HS-27A (cell line): ENCODE measurements at regions not wholly inside any gene's neighbourhood (a gene's known extent, or its start where the extent isn't known, plus 50 kb on each side); places are given as distances from the start of the nearest gene placed in this dataset.
"Not testable (repeated sequence)": the region's sequence is repeated elsewhere in the genome, so short reads cannot be mapped to it uniquely, and the experiment has no call there.

Source experiments
- DNase-seq: peaks from one replicate; pipeline ENCODE4 v3.0.0-alpha.2; 2012; ENCODE audit warnings: low read depth, missing footprints

DNA sequence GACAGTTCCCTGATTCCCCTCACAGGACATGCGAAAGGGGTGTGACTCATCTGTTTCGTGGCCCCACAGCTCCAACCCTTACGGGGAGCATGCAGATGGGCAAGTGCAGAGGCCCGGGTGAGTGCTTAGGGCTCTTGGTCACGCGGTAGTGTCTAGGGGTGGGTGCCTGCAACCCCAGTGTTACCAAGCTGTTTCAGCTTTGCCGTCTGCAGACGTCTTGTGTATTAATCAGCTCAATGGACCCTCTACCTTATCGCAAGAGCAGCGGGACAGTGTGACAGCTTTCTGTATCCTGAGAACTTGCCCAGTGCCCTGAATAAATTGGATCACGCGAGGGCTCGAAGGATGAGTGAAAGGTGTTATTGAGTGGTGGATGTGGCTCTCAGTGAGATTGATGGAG is 816.4 kb upstream of the ANO3 start:
- no peak for DNase-seq

DNA sequence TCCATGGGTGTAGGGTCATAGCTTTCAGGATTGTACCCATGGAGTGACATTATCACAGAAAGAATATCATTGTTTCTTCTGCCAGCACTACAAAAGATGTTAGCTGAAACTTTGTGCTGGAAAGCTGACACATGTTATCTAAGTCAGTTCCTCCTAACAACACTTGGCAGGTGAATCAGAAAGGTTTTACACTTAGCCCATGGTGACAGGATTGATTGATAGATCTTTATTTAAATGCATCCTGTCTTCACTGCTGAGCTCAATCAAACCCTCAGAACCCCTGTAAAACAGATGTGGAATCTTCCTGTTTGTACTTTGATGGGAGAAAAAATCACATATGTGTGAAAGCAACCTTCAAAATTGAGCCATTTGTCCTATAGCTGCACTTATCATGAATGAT is 811.5 kb upstream of the ANO3 start:
- no peak for DNase-seq

DNA sequence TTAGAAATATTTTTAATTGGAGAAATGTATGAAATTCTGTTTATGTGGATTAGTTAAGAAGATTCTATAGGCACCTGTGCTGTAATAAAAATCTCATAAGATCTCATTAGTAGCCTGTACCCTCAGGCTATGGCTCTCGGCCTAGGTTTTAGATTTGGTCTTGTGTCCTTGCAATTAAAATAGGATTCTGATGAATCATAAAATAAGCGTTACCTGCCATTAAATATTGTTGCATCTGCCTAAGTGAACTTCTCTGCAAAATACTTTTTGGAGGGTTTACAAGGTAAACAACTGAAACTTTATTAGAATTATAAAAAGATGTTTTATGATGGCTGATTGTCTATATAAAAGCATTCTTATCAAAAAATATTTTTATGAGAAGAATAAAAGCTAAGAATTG is 804.1 kb upstream of the ANO3 start:
- DNase-seq: no peak

DNA sequence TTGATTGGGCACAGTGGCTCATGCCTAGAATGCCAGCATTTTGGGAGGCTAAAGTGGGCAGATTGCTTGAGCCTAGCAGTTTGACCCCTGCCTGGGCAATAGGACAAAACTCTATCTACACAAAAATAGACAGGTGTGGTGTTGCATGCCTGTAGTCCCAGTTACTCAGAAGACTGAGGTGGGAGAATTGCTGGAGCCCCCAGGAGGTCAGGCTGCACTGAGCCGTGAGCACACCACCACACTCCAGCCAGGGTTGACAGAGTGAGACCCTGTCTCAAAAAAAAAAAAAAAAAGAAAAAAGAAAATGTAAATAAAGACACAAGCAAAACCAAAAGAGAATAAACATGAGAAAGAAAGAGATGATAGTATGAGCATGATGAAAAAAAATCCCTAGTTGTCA is 802.4 kb upstream of the ANO3 start:
- no peak for DNase-seq

DNA sequence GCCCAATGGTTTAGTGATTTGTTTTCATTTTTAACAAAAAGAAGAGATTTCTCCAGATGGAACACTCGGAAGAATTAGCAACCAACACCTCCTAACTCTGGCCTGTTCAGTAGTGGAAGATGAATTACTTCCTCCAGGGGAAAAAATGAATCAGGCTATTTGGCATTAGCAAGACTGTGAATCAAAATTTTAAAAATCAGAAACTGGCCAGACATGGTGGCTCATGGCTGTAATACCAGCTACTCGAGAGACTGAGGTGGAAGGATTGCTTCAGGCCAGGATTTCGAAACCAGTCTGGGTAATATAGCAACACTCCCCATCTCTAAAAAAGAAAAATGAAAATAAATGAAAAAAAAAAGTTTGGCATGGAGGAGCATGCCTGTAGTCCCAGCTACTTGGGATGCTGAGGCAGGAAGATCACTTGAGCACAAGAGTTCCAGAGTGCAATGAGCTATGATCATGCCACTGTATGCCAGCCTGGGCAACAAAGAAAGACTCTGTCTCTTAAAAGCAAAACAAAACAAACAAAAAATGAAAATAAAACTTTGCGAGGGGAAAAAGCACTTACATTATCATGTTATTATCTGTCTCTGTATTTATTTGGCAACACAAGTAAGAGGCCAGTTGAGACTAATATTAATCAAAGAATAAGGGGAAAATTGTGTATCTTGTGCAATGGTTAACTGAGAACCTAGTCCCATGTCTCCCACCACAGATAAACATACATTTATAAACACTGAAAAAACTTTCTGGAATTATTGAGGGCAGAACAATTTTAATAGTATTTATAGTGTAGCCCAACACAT is 796.3 kb upstream of the ANO3 start:
- DNase-seq: no peak

DNA sequence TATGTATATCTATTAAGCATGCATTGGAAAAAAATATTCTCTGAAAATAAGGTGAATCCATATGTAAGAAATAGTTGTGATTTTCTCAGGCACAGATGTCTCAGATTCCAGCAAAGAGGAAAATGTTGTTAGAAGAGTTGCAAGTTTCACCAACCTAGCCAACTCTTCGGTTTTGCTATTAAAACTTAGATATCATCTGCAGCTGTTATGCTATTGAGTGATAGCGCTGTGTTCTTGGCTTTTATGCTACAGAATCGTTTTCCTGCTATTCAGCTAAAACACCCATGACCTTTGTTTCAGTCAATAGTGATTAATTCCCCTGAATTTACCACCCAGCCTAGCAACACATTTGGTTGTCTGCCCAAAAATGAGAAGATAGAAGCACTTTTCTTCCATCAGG is 795.6 kb upstream of the ANO3 start:
- no peak for DNase-seq

DNA sequence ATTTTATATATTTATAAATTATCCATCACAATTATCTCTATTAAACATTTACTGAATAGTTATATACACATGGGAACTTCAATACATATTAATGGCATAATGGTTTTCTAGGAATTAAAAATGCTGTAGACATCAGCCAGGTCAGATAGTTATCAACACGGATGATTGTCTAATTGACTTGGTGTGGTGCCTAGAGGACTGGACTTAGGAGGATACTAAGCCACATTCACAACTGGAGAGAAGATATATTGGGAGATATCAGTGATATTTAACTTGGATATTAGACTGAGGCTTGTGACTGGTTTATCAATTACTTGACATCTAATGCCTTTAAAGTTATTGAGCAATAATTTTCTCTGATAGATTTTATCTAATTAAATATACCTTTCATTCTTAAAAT is 794.5 kb upstream of the ANO3 start:
- no peak for DNase-seq

DNA sequence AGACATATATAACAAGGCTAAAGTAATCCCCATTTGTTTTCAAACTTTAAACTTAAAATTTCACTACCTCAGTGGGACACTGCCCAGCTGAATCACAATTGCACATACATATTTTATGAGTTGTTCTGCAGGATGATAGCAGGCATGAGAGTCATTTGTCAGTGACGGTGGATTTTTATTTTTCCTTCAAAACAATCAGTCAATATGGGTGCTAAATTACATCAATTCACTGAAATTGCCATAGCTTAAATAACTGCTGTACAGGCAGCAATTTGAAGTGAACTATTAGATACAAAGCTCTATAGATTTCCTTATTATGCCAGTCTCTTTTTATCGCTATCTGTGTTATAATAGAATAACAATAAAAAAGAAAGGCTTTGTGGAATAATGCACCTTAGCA is 784.6 kb upstream of the ANO3 start:
- DNase-seq: no peak

DNA sequence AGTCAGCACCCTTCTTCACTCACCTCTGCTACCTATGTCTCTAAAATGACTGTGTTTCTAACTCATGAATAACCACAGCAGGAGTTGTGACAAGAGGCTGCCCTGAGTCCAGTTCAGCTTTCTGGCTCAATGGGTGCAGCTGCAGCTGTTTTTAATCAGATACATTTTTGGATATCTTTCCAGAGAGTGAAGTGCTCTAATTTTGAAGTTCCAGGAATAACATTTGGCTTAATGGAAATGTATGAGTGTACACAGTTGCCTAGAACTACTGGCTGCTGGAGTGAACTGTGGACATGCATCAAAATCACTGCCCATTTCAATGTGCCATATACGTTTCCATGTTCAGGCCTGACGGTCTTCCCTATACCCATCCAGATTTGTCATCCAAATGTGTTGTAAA is 769.5 kb upstream of the ANO3 start:
- no peak for DNase-seq

DNA sequence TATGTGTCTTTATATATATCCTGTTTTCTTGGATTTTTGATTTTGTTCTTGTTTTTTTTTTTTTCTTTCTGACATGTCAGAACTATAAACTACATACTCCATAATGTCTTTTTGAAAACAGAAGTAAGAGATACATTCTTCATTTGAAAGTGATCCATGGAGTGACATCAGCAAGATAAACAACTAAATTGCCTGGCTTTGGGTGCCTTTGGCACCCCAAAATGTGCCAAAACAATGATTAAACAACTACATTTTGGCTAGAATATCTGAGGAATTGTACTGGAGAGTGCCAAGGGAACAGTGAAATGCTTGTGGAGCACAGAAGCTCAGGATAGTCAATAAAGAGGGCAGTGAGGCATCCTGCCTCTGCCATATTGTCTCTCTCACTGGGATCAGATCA is 766.1 kb upstream of the ANO3 start:
- no peak for DNase-seq

DNA sequence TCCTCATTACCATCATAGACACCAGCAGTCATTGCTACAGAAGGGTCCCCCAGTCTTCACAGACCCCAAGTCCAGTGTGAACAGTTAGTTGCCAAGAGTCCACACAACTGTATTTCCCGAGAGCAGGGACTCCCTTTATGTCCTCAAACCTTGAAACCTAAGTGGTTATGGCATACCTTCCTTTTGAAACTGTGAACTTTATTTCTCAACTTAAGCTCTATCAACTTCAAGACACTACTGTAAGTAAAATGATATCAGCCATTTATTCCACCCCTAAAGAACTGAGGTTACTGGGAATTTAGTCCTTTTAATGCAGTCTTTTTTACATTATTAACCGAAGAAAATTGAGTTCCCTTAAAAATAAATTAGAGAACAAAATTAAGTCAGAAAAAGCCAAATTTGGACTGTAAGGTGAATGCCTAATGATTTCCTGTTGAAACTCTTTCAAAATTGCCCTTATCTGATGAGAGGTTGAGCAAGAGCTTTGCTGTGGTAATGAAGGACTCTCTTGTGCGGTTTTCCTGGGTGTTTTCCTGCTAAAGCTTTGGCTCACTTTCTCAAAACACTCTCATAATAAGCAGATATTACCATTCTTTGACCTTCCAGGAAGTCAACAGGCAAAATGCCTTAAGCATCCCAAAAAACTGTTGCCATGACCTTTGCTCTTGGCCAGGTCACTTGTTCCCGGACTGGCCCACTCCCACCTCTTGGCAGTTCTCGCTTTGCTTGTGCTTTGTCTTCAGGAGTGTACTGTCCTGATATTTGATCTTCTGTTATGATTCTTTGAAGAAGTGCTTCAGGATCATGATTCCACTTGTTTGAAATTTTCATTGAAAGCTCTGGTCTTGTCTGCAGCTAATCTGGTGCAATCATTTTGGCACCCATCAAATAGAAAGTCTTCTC is 765.4 kb upstream of the ANO3 start:
- no peak for DNase-seq

DNA sequence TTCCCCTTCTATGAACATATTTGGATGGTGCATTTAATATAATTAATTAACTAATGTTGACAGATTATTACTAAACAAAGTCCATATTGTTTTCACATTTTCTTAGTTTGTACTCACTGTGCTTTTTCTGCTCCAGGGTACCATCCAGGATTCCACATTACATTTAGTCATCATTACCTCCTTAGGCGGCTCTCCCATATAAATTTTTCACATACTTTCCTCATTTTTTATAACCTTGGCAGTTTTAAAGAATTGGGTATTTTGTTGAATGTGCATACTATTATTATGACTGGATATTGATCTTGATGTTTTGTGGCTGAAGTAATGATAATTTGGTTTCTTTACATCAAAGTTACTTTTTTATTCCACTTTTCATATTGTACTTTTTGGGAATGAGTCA is 755.6 kb upstream of the ANO3 start:
- peak; percentile 50 for DNase-seq

DNA sequence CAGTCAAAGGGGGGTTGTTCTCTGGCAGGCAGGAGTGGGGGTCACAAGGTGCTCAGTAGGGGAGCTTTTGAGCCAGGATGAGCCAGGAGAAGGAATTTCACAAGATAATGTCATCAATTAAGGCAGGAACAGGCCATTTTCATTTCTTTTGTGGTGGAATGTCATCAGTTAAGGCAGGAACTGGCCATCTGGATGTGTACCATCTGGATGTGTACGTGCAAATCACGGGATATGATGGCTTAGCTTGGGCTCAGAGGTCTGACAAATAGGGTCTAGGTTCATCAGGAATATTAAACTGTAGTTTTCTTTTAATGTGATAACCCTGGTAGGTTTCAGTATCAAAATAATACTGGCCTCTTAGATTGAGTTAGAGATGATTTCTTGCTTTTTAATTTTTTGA is 752.4 kb upstream of the ANO3 start:
- DNase-seq: not testable (repeated sequence)

DNA sequence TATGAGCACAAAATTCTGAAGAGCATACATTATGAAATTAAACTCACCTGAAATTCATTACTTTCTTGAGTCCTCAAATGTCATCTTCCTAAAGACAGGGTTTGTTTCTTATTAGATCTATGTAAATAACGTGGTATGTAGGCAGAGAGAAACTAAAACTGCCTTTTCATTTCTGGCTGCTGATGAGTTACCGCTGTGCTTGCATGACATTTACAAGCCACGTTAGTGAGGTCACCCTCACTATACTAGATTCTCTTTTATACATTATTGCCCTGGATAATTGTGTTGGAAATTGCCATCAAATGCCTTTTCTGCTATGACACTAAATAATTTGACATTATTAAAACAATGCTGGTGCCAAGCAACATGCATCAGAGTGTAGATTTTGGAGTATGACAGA is 748.3 kb upstream of the ANO3 start:
- no peak for DNase-seq

DNA sequence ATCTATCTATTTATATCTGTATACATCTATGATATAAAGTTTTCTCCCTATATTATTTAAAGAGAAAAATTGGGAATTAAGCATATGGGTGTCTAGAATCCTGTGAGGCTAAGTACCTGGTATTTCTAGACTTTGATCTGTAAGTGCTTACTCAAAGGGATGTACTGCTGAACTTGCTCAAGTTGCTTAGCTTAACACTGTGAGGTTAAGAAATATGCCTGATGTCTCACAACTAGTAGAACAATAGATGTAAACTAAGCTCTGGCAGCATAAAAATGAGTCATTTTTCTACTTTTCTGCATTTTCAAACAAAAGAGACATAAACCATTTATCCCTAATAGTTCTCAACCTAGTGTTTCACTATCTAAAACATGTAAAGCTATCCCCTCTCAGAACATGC is 744.4 kb upstream of the ANO3 start:
- DNase-seq: no peak

DNA sequence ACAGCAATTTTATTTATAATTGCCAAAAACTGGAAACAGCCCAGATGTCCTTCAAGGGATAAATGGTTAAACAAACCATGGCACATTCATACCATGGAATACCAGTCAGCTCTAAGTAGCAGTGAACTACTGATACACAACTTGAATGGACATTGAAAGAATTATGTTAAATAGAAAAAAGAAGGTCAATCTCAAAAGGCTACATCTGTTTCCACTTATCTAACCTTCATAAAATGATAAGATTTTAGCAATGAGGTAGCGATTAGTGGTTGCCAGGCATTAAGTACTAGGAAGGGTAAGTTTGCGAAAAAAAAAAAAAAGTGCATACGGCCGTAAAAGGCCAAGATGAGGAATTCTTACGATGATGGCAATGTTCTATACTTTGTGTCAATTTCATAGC is 738.7 kb upstream of the ANO3 start:
- DNase-seq: no peak

DNA sequence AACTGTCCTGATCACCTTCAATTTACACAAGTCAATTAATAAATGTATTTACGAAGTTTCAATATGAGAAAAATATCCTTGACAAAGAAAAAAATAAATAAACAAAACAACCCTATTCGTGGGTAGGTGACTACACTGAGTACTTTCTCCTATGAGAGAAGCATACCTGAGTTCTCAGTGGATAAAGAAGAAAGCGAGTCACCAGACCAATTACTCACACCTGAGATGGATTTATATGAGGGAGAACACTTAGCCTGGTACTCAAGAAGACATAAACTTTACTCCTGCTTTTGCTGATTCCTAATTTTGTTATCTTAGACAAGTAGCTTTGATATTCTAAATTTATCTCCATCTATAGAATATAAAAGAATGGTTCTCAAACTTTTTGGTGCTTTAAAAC is 735.2 kb upstream of the ANO3 start:
- no peak for DNase-seq

DNA sequence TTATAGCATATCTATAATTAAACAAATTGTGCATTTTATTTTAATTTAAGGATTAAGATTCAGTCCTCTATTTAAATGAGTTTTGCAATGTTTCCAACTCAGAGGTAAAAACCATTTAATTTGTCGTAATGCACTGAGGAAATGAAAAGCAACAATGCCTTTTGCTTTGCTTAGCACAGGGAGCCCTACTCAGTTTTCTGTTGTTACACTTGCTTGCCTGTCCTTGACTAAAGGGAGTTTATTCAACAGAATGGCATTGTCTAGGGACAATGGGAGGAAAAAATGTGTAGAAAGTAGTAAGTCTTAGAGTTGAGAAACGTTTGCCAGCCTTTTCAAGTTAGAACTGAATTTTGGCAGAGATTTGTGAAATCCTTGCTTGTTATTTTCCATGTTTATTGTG is 734.2 kb upstream of the ANO3 start:
- DNase-seq: no peak

DNA sequence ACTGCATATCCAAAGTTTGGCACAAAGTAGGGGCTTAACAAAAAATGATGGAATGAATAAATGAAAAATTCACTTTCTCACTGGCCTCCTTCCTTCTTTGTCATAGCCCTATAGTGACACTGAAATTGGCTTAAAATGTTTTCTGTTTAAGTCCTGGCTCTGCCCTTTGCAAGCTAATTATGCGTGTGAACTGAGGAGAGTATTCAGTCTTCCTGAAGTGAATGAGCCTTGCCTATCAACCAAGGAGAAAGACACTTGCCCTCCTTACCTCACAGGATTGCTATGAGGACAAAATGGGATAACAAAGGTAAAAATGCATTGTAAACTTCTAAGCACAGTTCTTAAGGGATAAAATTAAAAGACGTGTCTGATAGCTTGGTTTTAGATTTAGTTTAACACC is 729.8 kb upstream of the ANO3 start:
- DNase-seq: no peak

DNA sequence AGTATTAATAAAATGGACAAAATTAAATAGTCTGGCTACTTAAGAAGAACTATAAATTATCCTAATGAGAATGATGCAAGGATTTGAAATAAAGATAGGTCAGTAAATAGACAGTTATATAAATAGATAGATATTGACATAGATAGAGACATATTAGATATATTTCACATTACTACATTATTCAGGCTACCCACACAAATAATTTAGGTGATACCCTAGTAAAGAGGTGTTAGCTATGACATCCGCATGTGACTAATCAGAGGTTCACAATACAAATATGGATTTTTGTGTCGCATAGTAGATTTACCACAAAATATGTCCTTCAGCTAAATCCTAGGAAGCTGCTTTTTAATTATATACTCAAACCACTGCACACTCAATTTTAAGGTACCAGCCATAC is 729.0 kb upstream of the ANO3 start:
- no peak for DNase-seq

DNA sequence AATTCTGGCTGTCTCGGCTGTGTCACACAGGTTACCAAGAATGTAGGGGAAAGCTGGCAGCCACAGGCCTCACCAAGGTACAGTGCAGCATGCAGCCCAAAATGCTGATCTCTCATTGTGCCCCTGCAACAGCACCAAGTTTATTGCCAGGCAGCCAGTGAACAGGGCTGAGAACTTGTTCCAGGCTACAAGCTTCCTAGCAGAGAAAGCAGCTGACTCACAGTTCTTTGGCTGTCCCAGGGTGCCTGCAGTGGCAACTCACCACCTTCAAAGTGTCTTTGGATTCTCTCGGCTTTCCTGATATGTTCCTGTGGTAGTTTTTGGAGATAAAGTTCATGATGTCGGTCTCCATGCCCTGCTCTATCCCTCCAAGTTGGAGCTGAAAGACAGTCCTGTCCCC is 719.1 kb upstream of the ANO3 start:
- DNase-seq: no peak

DNA sequence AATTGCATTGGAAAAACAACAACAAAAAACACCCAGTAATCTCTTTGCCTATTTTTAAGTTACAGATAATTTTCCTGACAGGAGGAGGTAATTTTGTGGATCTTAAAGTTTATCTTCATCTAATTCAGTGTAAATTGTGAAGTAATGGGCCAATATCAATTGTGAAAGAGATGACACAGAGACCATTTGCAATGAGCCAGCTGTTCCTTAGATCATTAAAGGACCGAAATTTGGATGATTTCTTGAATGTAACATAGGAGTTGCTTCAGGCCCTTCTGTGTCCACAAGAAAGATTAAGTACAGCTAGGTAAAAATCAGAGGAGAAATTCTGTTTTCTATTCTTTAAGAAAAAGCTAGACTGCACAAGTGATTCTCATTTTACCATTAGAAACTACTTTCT is 718.5 kb upstream of the ANO3 start:
- no peak for DNase-seq

DNA sequence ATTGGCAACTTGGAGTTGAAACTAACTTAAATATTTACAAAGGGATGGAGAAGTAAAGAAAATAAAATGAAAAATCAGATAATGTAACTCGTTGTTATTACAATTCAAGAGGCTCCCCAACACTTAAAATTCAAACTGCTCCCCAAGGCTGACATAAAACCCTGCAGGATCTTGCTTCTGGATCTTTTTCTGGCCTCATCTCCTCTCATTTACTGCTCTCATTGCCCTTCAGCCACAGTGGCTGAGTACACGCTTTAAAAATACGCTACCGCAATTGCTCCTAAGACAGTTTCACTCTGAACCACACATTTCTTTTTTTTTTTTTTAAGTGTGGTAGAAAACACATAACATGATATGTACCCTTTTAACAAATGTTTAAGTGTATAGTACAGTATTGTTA is 718.1 kb upstream of the ANO3 start:
- DNase-seq: no peak

DNA sequence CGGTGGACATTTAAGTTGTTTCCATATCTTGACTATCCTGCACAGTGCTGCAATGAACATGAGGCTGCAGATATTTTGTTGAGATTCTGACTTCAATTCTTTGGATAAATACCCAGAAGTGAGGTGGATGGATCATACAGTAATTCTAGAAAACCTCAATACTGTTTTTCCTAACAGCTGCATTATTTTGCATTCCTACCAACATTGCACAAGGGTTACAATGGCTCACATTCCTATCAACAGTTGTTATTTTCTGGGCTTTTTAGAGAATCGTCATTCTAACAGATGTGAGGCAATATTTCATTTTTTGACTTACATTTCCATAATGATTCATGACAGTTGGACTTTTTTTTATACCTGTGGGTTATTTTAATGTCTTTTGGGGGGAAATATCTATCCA is 716.9 kb upstream of the ANO3 start:
- no peak for DNase-seq
